HG02642 (cell line): ENCODE measurements at regions not wholly inside any gene's neighbourhood (a gene's known extent, or its start where the extent isn't known, plus 50 kb on each side); places are given as distances from the start of the nearest gene placed in this dataset.

Experiments
- ATAC-seq: cut with Tn5 transposase; IDR thresholded peaks from one replicate; pipeline ENCODE4 v1.9.1; 2021; ENCODE audit warnings: mild to moderate bottlenecking; ENCODE audit not compliant: unreplicated experiment, poor library complexity

GRCh38 chr10:14468023-14468441, 137.3 kb upstream of the FRMD4A start:
- ATAC-seq = no peak

- no peak for ATAC-seq
Observed at GRCh38 chr10:14466257-14466656, 135.5 kb upstream of the FRMD4A start.

DNA sequence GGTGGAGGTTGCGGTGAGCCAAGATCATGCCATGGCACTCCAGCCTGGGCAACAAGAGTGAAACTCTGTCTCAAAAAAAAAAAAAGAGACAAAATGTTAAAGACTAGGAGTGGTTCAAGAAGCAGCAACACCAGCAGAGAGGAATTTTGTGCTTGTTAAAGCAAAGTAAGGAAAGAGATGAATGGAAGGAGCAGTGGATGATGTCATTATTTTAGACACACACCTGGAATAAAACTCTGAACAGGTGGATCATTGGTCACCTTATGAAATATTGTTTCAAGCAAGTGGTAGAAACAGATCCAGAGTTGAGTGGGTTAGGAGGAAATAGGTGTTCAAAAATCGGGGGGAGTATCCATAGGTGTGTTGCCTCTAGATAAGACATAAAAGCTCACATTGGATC, 129.7 kb upstream of the FRMD4A start:
- no peak for ATAC-seq

DNA sequence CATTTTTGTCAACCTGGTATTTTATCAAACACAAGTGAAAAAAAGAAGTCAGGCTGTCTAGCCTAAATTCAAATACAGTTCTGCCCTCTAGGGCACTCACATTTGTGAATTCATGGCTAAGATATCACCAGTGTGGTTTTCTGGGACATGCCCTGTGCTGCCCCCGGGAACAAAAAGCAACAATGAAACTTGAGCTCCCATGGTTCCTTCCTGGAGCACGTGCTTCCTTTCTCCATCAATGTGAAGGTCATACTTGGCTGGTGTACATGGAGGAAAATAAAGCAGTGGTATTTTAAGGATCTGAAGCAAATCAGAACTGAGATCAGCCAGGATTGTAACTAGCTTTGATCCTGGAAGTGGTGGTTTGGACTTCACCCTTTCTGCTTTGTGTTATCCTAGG, 128.9 kb upstream of the FRMD4A start:
- ATAC-seq = no peak

DNA sequence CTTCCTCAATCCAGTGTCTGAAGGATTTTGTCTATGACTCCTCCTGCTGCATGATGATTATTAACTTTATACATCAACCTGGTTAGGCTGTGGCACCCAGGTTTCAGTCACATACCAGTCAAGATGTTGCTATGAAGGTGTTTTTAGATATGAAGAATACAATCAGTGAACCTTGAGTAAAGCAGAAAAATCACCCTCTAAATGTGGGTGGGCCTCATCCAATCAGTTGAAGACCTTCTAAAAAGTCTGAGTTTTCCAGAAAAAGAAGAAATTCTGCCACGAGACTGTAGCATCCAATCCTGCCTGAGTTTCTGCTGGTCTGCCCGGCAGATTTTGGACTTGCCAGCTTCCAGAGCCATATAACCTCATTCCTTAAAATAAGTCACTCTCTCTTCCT, 126.1 kb upstream of the FRMD4A start:
- ATAC-seq = no peak

GRCh38 chr10:14456218-14456869, 125.6 kb upstream of the FRMD4A start:
- no peak for ATAC-seq

DNA sequence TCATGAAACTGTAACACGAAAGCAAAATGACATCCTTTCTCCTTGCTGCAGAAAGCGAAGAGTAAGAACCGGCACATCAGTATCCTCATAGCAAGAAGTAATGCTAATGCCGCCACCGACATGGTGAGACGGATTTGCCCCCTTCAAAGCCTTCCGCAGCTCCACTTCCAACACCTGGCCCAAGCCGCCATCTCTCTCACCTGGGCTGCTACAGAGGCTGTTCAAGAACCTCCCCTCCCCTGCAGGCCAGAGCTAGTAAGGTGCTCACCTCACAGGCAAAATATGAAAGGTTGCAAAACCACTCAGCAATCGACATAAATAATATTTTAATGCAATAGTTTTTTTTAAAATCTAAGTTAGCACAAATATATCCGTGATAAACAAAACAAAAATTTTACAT, 123.9 kb upstream of the FRMD4A start:
- no peak for ATAC-seq

- ATAC-seq = no peak
Observed at GRCh38 chr10:14454206-14454605, 123.5 kb upstream of the FRMD4A start.

DNA sequence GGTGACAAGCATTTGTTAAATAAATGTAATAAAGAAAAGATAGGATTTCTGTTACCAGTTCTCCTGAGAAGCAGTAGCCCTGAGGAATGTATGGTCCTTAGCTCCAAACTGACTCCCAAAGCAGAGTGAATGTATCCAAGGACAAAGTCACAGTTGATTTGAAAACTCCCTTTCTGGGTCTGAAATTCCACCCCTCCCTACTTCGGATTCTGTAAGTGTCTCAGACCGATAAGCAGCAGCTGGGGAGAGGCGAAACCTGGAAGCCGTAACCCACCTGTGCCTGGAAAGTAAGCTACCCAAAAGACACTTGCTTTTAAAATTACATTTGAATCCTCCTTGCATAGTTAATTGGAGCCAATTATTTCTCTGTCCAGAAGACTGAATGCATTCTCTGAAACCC, 122.9 kb upstream of the FRMD4A start:
- ATAC-seq = no peak

DNA sequence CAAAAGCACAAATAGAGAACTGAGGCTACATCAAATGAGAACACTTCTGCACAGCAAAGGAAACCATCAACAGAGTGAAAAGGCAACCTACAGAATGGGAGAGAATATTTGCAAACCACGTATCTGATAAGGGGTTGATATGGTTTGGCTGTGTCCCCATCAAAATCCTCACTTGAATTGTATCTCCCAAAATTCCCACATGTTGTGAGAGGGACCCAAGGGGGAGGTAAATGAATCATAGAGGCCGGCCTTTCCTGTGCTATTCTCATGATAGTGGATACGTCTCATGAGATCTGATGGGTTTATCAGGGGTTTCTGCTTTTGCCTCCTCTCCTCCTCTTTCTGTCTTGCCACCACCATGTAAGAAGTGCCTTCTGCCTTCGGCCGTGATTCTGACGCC, 120.6 kb upstream of the FRMD4A start:
- ATAC-seq = no peak

- no peak for ATAC-seq
Observed at GRCh38 chr10:14450041-14450491, 119.3 kb upstream of the FRMD4A start.

- no peak for ATAC-seq
Observed at GRCh38 chr10:14449293-14449815, 118.6 kb upstream of the FRMD4A start.

- ATAC-seq = no peak
Observed at GRCh38 chr10:14448197-14448990, 117.7 kb upstream of the FRMD4A start.

GRCh38 chr10:14447094-14447839, 116.5 kb upstream of the FRMD4A start:
- no peak for ATAC-seq

DNA sequence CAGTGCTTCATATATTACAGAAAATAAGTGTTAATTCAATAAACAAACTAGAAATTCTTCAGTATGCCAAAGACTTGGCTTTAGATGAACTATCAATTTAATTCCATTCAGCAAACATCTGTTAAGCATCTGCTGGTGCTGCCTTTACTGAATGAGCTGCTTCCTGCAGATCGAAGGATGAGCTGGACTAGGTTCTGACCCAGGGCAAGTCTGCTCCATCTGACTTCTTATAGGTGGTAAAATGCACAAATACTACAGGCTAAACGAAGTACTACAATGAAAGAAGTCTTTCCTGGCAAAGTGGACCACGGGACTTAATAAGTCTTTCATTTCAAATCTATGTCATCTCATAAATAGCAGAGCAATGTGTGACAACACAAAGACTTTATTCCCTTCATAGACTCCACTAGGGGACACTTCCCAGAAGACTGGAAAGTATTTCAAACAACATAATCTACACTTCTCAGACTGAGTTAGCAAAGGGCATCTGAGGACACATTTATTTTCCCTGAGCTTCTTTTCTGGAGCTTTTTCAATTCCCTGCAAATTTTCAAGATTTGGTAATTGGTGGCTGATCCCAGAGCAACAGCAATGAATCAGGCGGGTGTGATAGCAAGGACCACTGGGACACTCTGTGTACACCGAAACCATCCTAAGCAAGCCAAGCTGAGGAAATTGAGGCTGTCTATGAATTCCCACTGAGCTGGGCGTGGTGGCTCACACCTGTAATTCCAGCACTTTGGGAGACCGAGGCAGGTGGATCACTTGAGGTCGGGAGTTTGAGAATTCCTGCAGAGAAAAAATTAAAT, 108.9 kb upstream of the FRMD4A start:
- ATAC-seq = no peak

- ATAC-seq = no peak
Observed at GRCh38 chr10:14438576-14438975, 107.9 kb upstream of the FRMD4A start.

GRCh38 chr10:14438057-14438456, 107.3 kb upstream of the FRMD4A start:
- ATAC-seq = no peak

- ATAC-seq = no peak
Observed at GRCh38 chr10:14435976-14436632, 105.4 kb upstream of the FRMD4A start.

DNA sequence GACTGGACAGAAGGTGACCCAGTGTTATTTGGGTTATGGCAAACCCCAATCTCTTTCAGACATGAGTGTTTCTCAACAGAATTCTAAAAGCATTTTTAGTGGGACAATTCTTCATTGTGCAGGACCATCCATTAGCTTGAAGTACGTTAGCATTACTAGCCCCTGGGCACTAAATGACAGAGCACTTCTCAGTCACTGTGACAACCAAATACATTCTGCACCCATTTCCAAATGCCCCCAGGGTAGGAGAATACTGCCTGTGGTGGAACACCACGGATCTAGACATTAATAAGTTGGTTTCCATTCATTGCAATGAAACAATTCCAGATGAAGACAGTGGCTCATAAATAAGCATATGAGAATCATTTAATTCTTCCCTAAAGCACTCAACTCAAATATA, 102.4 kb upstream of the FRMD4A start:
- no peak for ATAC-seq

DNA sequence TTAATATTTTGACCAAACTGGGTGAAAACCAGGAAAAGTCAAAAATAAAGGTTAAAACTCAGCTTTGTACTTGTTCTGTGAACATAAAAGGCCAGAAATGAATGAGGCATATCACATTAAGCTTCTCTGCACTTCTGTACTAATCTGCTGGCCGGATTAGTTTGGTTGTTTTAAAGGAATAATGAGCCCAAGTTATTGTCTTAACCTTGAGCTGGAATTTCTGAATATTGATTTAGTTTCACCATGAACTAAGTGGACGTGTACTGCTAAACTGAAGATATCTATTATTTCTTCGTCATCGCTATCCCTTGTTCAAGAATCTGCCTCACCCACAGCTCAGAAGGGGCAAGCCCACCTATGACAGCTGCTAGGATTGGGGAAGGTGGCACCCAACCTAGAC, 101.1 kb upstream of the FRMD4A start:
- ATAC-seq = no peak
